H9 (cell line): ENCODE measurements at regions not wholly inside any gene's neighbourhood (a gene's known extent, or its start where the extent isn't known, plus 50 kb on each side); places are given as distances from the start of the nearest gene placed in this dataset.

ENCODE experiments used
- DNase-seq: peaks from one replicate; pipeline ENCODE4 v3.0.0-alpha.2; 2017
- H2AFZ ChIP-seq: one replicate; pipeline ENCODE4 v1.6.1; 2013; ENCODE audit warnings: mild to moderate bottlenecking, low read length, control low read depth, moderate library complexity
- H2AK5ac ChIP-seq: 2 replicates; pipeline ENCODE4 v1.6.1; 2013; ENCODE audit warnings: low read length, control low read depth, mixed read lengths; ENCODE audit not compliant: insufficient read length
- H2BK120ac ChIP-seq: one replicate; pipeline ENCODE4 v1.6.1; 2013; ENCODE audit warnings: low read depth, mild to moderate bottlenecking, low read length, control low read depth, inconsistent platforms; ENCODE audit not compliant: poor library complexity, severe bottlenecking
- H2BK12ac ChIP-seq: 2 replicates; pipeline ENCODE4 v1.6.1; 2013; ENCODE audit warnings: low read length, control low read depth, mixed read lengths, low read depth; ENCODE audit not compliant: insufficient read length
- H2BK15ac ChIP-seq: 2 replicates; pipeline ENCODE4 v1.6.1; 2013; ENCODE audit warnings: low read depth, low read length, control low read depth
- H2BK20ac ChIP-seq: one replicate; pipeline ENCODE4 v1.6.1; 2013; ENCODE audit warnings: low read depth, mild to moderate bottlenecking, low read length, control low read depth, inconsistent platforms; ENCODE audit not compliant: poor library complexity, severe bottlenecking
- H2BK5ac ChIP-seq: 2 replicates; pipeline ENCODE4 v1.6.1; 2013; ENCODE audit warnings: low read length, control low read depth, mixed read lengths; ENCODE audit not compliant: insufficient read length
- H3K14ac ChIP-seq: 2 replicates; pipeline ENCODE4 v1.6.1; 2013; ENCODE audit warnings: low read length, control low read depth; ENCODE audit not compliant: insufficient read depth
- H3K18ac ChIP-seq: 2 replicates; pipeline ENCODE4 v1.6.1; 2013; ENCODE audit warnings: low read depth, mild to moderate bottlenecking, mixed read lengths, low read length, control low read depth; ENCODE audit not compliant: insufficient read length
- H3K23ac ChIP-seq: 2 replicates; pipeline ENCODE4 v1.6.1; 2013; ENCODE audit warnings: low read length, control low read depth, mixed read lengths, low read depth; ENCODE audit not compliant: insufficient read length
- H3K23me2 ChIP-seq: 2 replicates; pipeline ENCODE4 v1.6.1; 2013; ENCODE audit warnings: low read depth, mild to moderate bottlenecking, mixed read lengths, low read length, control low read depth; ENCODE audit not compliant: insufficient read length, poor library complexity, severe bottlenecking
- H3K27ac ChIP-seq: 2 replicates; pipeline ENCODE4 v1.5.1; 2013; ENCODE audit warnings: low read length, control low read depth, mixed read lengths, low read depth; ENCODE audit not compliant: insufficient read length
- H3K27me3 ChIP-seq: 2 replicates; pipeline ENCODE4 v1.6.1; 2013; ENCODE audit warnings: low read length, control low read depth, inconsistent platforms; ENCODE audit not compliant: insufficient read depth
- H3K4ac ChIP-seq: 2 replicates; pipeline ENCODE4 v1.6.1; 2013; ENCODE audit warnings: low read depth, mild to moderate bottlenecking, control low read depth, inconsistent platforms, low read length, moderate library complexity
- H3K4me1 ChIP-seq: 2 replicates; pipeline ENCODE4 v1.6.1; 2013; ENCODE audit warnings: low read length, control low read depth, inconsistent platforms; ENCODE audit not compliant: insufficient read depth
- H3K4me2 ChIP-seq: 2 replicates; pipeline ENCODE4 v1.6.1; 2013; ENCODE audit warnings: low read length, control low read depth, mixed read lengths; ENCODE audit not compliant: insufficient read length, insufficient read depth
- H3K56ac ChIP-seq: 2 replicates; pipeline ENCODE4 v1.6.1; 2013; ENCODE audit warnings: low read depth, mild to moderate bottlenecking, mixed read lengths, low read length, control low read depth; ENCODE audit not compliant: insufficient read length
- H3K79me1 ChIP-seq: 2 replicates; pipeline ENCODE4 v1.6.1; 2013; ENCODE audit warnings: low read depth, mild to moderate bottlenecking, moderate library complexity, low read length, control low read depth, inconsistent platforms; ENCODE audit not compliant: insufficient read depth, poor library complexity, severe bottlenecking
- H3K79me2 ChIP-seq: 2 replicates; pipeline ENCODE4 v1.6.1; 2013; ENCODE audit warnings: low read length, control low read depth, inconsistent platforms; ENCODE audit not compliant: insufficient read depth
- H3K9ac ChIP-seq: 2 replicates; pipeline ENCODE4 v1.6.1; 2013; ENCODE audit warnings: low read length, control low read depth, mixed read lengths; ENCODE audit not compliant: insufficient read length; ENCODE audit errors: extremely low read depth
- H3K9me3 ChIP-seq: one replicate; pipeline ENCODE4 v1.6.1; 2013; ENCODE audit warnings: low read depth, low read length, inconsistent platforms; ENCODE audit not compliant: control insufficient read depth
- H3T11ph ChIP-seq: one replicate; pipeline ENCODE4 v1.6.1; 2013; ENCODE audit warnings: mild to moderate bottlenecking, low read length, control low read depth, inconsistent platforms
- H4K20me1 ChIP-seq: one replicate; pipeline ENCODE4 v1.6.1; 2013; ENCODE audit not compliant: control insufficient read depth, insufficient read length, insufficient read depth
- H4K5ac ChIP-seq: 2 replicates; pipeline ENCODE4 v1.6.1; 2013; ENCODE audit warnings: low read depth, mild to moderate bottlenecking, mixed read lengths, low read length, control low read depth; ENCODE audit not compliant: insufficient read length
- H4K8ac ChIP-seq: replicated peaks from 2 replicates; pipeline ENCODE4 v1.6.1; 2013; ENCODE audit warnings: low read length, control low read depth, mixed read lengths, low read depth; ENCODE audit not compliant: insufficient read length
- H4K91ac ChIP-seq: 2 replicates; pipeline ENCODE4 v1.6.1; 2013; ENCODE audit warnings: low read depth, mild to moderate bottlenecking, moderate library complexity, mixed read lengths, low read length, control low read depth; ENCODE audit not compliant: insufficient read length
- H3K27ac Mint-ChIP-seq, 3 experiments: 2 replicates in 2 of 3; 3 replicates in 1 of 3; pipeline ENCODE4 v1.8.0; 2020 to 2021; ENCODE audit warnings: mixed read lengths in 3 of 3, mild to moderate bottlenecking in 1 of 3, moderate library complexity in 1 of 3
- H3K27me3 Mint-ChIP-seq: 2 replicates; pipeline ENCODE4 v1.8.0; 2021; ENCODE audit warnings: low read depth, mild to moderate bottlenecking, moderate library complexity, mixed read lengths
- H3K36me3 Mint-ChIP-seq, 3 experiments: 2 replicates in 2 of 3; 3 replicates in 1 of 3; pipeline ENCODE4 v1.8.0; 2020 to 2021; ENCODE audit warnings: low read depth in 3 of 3, mixed read lengths in 3 of 3; ENCODE audit not compliant: insufficient read depth in 1 of 3
- H3K4me1 Mint-ChIP-seq, 2 experiments: 2 replicates each; pipeline ENCODE4 v1.8.0; 2020; ENCODE audit warnings: mixed read lengths in 2 of 2
- H3K4me3 Mint-ChIP-seq, 2 experiments: 2 replicates in 1 of 2; 3 replicates in 1 of 2; pipeline ENCODE4 v1.8.0; 2020 to 2021; ENCODE audit warnings: mild to moderate bottlenecking in 2 of 2, mixed read lengths in 2 of 2, moderate library complexity in 1 of 2
- H3K9me3 Mint-ChIP-seq, 2 experiments: 2 replicates in 1 of 2; 3 replicates in 1 of 2; pipeline ENCODE4 v1.8.0; 2020; ENCODE audit warnings: mild to moderate bottlenecking in 2 of 2, mixed read lengths in 2 of 2, moderate library complexity in 1 of 2
- CTCF ChIP-seq: fragments of 200-600 bp; sonication (generic); conservative IDR thresholded peaks from 3 replicates; pipeline ENCODE4 v1.8.0; 2021; ENCODE audit warnings: antibody characterized with exemption, mild to moderate bottlenecking
- WGBS: extraction: QIAGEN DNeasy Blood & Tissue Kit; methylation state at CpG from one replicate; pipeline ENCODE4 v1.1.7; 2013; ENCODE audit warnings: missing lambda C conversion rate, low lambda C conversion rate, mixed read lengths; ENCODE audit not compliant: insufficient read length; ENCODE audit errors: extremely low coverage; 5-methylcytosine and 5-hydroxymethylcytosine counted together

DNA sequence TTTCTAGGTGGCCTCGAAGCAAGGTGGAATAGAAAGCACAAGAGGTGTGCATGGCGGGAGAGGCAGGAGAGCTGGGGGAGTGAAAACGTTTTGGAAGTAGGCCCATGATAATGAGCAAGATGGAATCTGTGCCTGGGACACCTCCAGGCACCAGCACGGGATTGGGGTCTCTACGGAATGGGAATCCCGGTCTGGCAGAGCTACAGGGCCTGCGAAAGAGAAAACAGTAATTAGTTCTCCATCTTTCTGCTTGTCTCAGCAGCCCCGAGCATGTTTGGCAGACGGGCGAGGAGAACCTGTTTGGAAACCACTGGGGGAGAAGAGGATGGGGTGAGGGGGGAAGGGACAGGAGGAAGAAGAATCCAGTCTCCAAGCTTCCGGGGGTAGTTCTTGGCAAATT lies 258.7 kb downstream of the SOX9 start:
- DNase-seq, result no peak
- no peak overlapping the region for H3T11ph ChIP-seq
- no peak overlapping the region for H3K4ac ChIP-seq
- no peak overlapping the region for H2BK120ac ChIP-seq
- H4K5ac ChIP-seq, result no peak overlapping the region
- Mint-ChIP-seq H3K9me3 (no peaks in the 10 kb centered on the region), H3K27me3 (peaks cover 2% of the 10 kb centered on the region; the same call in 1 of the 2 replicates), H3K4me1 (peaks cover 37 to 61% of the 10 kb centered on the region in 2 experiments), H3K36me3 (no peaks in the 10 kb centered on the region), H3K4me3 (no peak overlapping the region), H3K27ac (no peak overlapping the region)
- no peak overlapping the region for H2BK20ac ChIP-seq
- H3K27ac ChIP-seq, result no peak overlapping the region
- H3K79me2 ChIP-seq, result no peaks in the 10 kb centered on the region
- H2BK12ac ChIP-seq, result no peak overlapping the region
- H2AK5ac ChIP-seq, result no peak overlapping the region
- H3K18ac ChIP-seq, result no peak overlapping the region
- no peaks in the 10 kb centered on the region for H4K20me1 ChIP-seq
- no CpG with 5 or more reads among the region's 11 CpGs for WGBS
- no peak overlapping the region for H3K4me2 ChIP-seq
- no peaks in the 10 kb centered on the region for H3K23me2 ChIP-seq
- no peak overlapping the region for H4K8ac ChIP-seq
- H3K56ac ChIP-seq, result no peak overlapping the region
- no peak overlapping the region for H2BK5ac ChIP-seq
- peaks cover 10% of the 10 kb centered on the region; the same call in 1 of the 2 replicates for H3K4me1 ChIP-seq
- no peak for TF ChIP-seq CTCF
- no peak overlapping the region for H2AFZ ChIP-seq
- H4K91ac ChIP-seq, result no peak overlapping the region
- H3K9ac ChIP-seq, result no peak overlapping the region
- H3K9me3 ChIP-seq, result no peaks in the 10 kb centered on the region
- no peak overlapping the region for H2BK15ac ChIP-seq
- no peaks in the 10 kb centered on the region for H3K27me3 ChIP-seq
- H3K14ac ChIP-seq, result no peak overlapping the region
- H3K23ac ChIP-seq, result no peak overlapping the region
- H3K79me1 ChIP-seq, result no peaks in the 10 kb centered on the region
